ENCODE measurements at regions not wholly inside any gene's neighbourhood (a gene's known extent, or its start where the extent isn't known, plus 50 kb on each side); places are given as distances from the start of the nearest gene placed in this dataset.

DNA sequence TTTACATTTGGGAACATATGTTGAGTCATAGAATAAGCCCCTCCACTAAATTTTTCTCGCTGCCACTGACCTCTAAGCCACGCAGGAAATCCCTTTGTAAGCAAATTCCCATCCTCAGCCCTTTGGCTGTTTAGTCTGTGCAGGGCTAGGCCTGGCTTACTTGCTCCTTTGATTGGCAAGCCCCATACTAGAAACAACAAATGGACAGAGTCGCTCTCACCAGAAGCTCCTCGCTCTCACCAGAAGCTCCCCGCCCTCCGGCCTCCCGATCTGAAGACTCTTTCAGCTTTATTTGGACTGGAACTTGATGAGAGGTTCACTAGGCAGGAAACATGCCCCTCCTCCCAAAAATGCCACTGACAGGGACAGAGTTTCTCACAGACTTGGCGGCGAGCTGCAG lies 149.2 kb upstream of the EXOC2 start:
- TF ChIP-seq POLR2A (IDR thresholded peaks at IDR 0.05; ENCODE audit: low read depth, low read length) (no peak), POLR2AphosphoS5 (IDR thresholded peaks at IDR 0.05; ENCODE audit: low read depth, low read length) (no peak), POU2F2 (IDR thresholded peaks at IDR 0.05; ENCODE audit: low read depth, low read length) (no peak), SPI1 (IDR thresholded peaks at IDR 0.05; ENCODE audit: low read depth, low read length) (no peak)
